Adrenal gland (tissue), 5 donors: ENCODE measurements at regions not wholly inside any gene's neighbourhood (a gene's known extent, or its start where the extent isn't known, plus 50 kb on each side); places are given as distances from the start of the nearest gene placed in this dataset.

Experiments
- CTCF ChIP-seq, 6 experiments: fragments of 450-650 bp in 4 of 6; fragments of 200-600 bp in 2 of 6; sonication (generic) in 1 of 6; IDR thresholded peaks; 1 replicate in 5 of 6; 2 replicates in 1 of 6; pipeline versions ENCODE4 v1.5.1 to v1.8.0; 2016 to 2021; ENCODE audit warnings: antibody characterized with exemption in 6 of 6, mild to moderate bottlenecking in 2 of 6, moderate library complexity in 1 of 6
- POLR2A ChIP-seq, 2 donors: fragments of 450-650 bp; IDR thresholded peaks; one replicate each; pipeline ENCODE4 v1.6.1; 2017; ENCODE audit warnings: antibody characterized with exemption in 2 of 2, mild to moderate bottlenecking in 2 of 2, moderate library complexity in 1 of 2
- donor health status: DM: no; HTN: no; CAD: no.

- TF ChIP-seq CTCF (IDR thresholded peaks at IDR 0.05) (no peak), POLR2A (IDR thresholded peaks at IDR 0.05) (no peak)
These were observed 802.3 kb upstream of the GYPC start for GRCh38 chr2:125853626-125854025.
